Bronchial epithelial cell (primary cell): ENCODE measurements at regions not wholly inside any gene's neighbourhood (a gene's known extent, or its start where the extent isn't known, plus 50 kb on each side); places are given as distances from the start of the nearest gene placed in this dataset.

Experiments used
- DNase-seq: peaks from one replicate; pipeline ENCODE4 v3.0.0-alpha.2; 2010; ENCODE audit warnings: low read depth
- FAIRE-seq: peaks from 2 replicates; lab custom pipeline; 2011; peaks lifted over from hg19 to GRCh38; lab: Jason Lieb, UNC
- H3K27me3 ChIP-seq: 2 replicates; pipeline ENCODE4 v1.5.1; 2011; ENCODE audit warnings: low read length; ENCODE audit not compliant: control insufficient read depth, insufficient read depth
- H3K36me3 ChIP-seq: 2 replicates; pipeline ENCODE4 v1.5.1; 2011; ENCODE audit warnings: low read length; ENCODE audit not compliant: control insufficient read depth, insufficient read depth
- H3K4me3 ChIP-seq: 2 replicates; pipeline ENCODE4 v1.5.1; 2011; ENCODE audit warnings: mild to moderate bottlenecking, low read depth, low read length, control low read depth
- CTCF ChIP-seq: IDR thresholded peaks from 2 replicates; pipeline ENCODE4 v1.5.1; 2011; ENCODE audit warnings: mild to moderate bottlenecking, moderate library complexity, low read length, control low read depth, inconsistent platforms; ENCODE audit not compliant: insufficient read depth, severe bottlenecking

GRCh38 chr2:222146488-222146887 lies 152.3 kb downstream of the PAX3 start:
- DNase-seq (no peak), FAIRE-seq (no peak)
- Histone ChIP-seq H3K36me3 (no peaks in the 10 kb centered on the region), H3K27me3 (no peaks in the 10 kb centered on the region), H3K4me3 (no peak overlapping the region)
- TF ChIP-seq CTCF = no peak

- FAIRE-seq (peak; percentile 92), DNase-seq (peak; percentile 99)
- no peaks in the 10 kb centered on the region for H3K27me3 ChIP-seq
- H3K4me3 ChIP-seq = no peak overlapping the region
- H3K36me3 ChIP-seq = no peaks in the 10 kb centered on the region
- TF ChIP-seq CTCF = no peak
Measured at GRCh38 chr2:222142027-222142426, 156.8 kb downstream of the PAX3 start.

GRCh38 chr2:222136106-222136630 lies 162.6 kb downstream of the PAX3 start:
- no peak for DNase-seq
- no peak overlapping the region for H3K4me3 ChIP-seq
- FAIRE-seq = no peak

DNA sequence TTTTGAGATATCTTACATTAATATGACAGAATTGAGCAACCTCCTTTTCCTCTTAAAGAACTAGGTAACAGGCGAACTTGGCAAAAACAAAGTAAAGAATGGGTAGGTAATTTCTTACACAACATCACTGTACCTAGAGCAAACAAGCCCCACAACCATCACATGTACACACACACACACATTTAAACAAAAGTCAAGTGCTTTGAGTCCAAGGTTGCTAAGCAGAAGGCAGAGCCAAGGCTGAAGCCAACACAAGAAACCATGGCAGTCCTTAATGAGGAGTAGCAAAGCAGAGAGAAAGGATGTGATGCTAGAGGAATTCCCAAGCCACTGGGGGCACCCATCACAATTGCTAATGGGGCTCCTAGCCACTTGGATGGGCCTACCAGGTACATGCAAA lies 164.1 kb downstream of the PAX3 start:
- no peak for FAIRE-seq
- DNase-seq = no peak
- no peaks in the 10 kb centered on the region for H3K27me3 ChIP-seq
- no peaks in the 10 kb centered on the region for H3K36me3 ChIP-seq
- H3K4me3 ChIP-seq = no peak overlapping the region
- no peak for TF ChIP-seq CTCF

More at GRCh38 chr2:222136106-222136630, 162.6 kb downstream of the PAX3 start:
- H3K27me3 ChIP-seq = no peaks in the 10 kb centered on the region
- no peaks in the 10 kb centered on the region for H3K36me3 ChIP-seq
- TF ChIP-seq CTCF = no peak

- DNase-seq (no peak), FAIRE-seq (no peak)
- no peaks in the 10 kb centered on the region for H3K27me3 ChIP-seq
- H3K36me3 ChIP-seq = no peaks in the 10 kb centered on the region
- TF ChIP-seq CTCF = no peak
- no peak overlapping the region for H3K4me3 ChIP-seq
Measured at GRCh38 chr2:222133897-222134296, 164.9 kb downstream of the PAX3 start.

GRCh38 chr2:222130855-222131254 lies 167.9 kb downstream of the PAX3 start:
- Histone ChIP-seq H3K36me3 (no peaks in the 10 kb centered on the region), H3K4me3 (no peak overlapping the region), H3K27me3 (no peaks in the 10 kb centered on the region)
- TF ChIP-seq CTCF = no peak
- DNase-seq (no peak), FAIRE-seq (no peak)
